Panc1 (cell line): ENCODE measurements at regions not wholly inside any gene's neighbourhood (a gene's known extent, or its start where the extent isn't known, plus 50 kb on each side); places are given as distances from the start of the nearest gene placed in this dataset.

Source experiments
- ATAC-seq: fragments of 200-7000 bp; cut with Tn5 transposase; 2 replicates; pipeline ENCODE4 v1.9.1; 2020; ENCODE audit warnings: mild to moderate bottlenecking, moderate library complexity
- BruUV-seq: library from RNA; stranded (reverse); fragments of 400-500 nt; replicated peaks from 2 replicates; lab custom pipeline; 2021; lab: Mats Ljungman, UMichigan
- CTCF ChIA-PET: fragments of 300-600 bp; sonication (Branson Sonifier 250); formaldehyde crosslinking; loops from one replicate; lab custom pipeline; 2022; ENCODE audit warnings: antibody characterized with exemption; lab: Charles Lee
- POLR2A ChIA-PET: fragments of 300-600 bp; sonication (Branson Sonifier 250); formaldehyde crosslinking; loops from one replicate; lab custom pipeline; 2022; ENCODE audit warnings: antibody characterized with exemption; lab: Charles Lee
- DNase-seq: peaks from one replicate; pipeline ENCODE4 v3.0.0-alpha.2; 2010; ENCODE audit warnings: low read depth, low spot score
- H3K27ac ChIP-seq: 2 replicates; pipeline ENCODE4 v1.5.1; 2011; ENCODE audit warnings: mild to moderate bottlenecking, low read length, inconsistent platforms
- H3K27me3 ChIP-seq: fragments of 200-500 bp; sonication (Bioruptor generic); 2 replicates; pipeline ENCODE4 v1.6.0; 2014; ENCODE audit warnings: low read length, inconsistent platforms; ENCODE audit not compliant: control insufficient read depth, insufficient read depth
- H3K36me3 ChIP-seq: fragments of 200-500 bp; sonication (Bioruptor generic); 2 replicates; pipeline ENCODE4 v1.5.1; 2014; ENCODE audit warnings: inconsistent platforms, mild to moderate bottlenecking, low read length, moderate library complexity; ENCODE audit not compliant: control insufficient read depth, insufficient read depth
- H3K4me1 ChIP-seq: 2 replicates; pipeline ENCODE4 v1.5.1; 2011; ENCODE audit warnings: inconsistent platforms, mild to moderate bottlenecking, low read length, moderate library complexity; ENCODE audit not compliant: control insufficient read depth, insufficient read depth
- H3K4me3 ChIP-seq, 2 experiments: 2 replicates each; pipeline ENCODE4 v1.5.1; 2011 to 2012; ENCODE audit warnings: low read depth in 2 of 2, low read length in 2 of 2, mild to moderate bottlenecking in 2 of 2, inconsistent platforms in 1 of 2, moderate library complexity in 1 of 2
- H3K9me3 ChIP-seq: fragments of 200-500 bp; sonication (Bioruptor generic); 2 replicates; pipeline ENCODE4 v1.5.1; 2014; ENCODE audit warnings: low read depth, mild to moderate bottlenecking, inconsistent platforms, low read length, moderate library complexity; ENCODE audit not compliant: control insufficient read depth, insufficient read depth
- POLR2AphosphoS5 ChIP-seq: IDR thresholded peaks from 2 replicates; pipeline ENCODE4 v1.6.1; 2012; ENCODE audit warnings: mild to moderate bottlenecking, low read depth, low read length, moderate library complexity
- REST ChIP-seq, 2 experiments: IDR thresholded peaks; 2 replicates each; pipeline ENCODE4 v1.6.1; 2011 to 2012; ENCODE audit warnings: low read depth in 2 of 2, control low read depth in 1 of 2, low read length in 1 of 2, mild to moderate bottlenecking in 1 of 2, moderate library complexity in 1 of 2; ENCODE audit not compliant: insufficient read depth in 1 of 2
- SIN3A ChIP-seq: IDR thresholded peaks from 2 replicates; pipeline ENCODE4 v1.6.1; 2012; ENCODE audit warnings: low read depth, mild to moderate bottlenecking, low read length, moderate library complexity, borderline replicate concordance; ENCODE audit not compliant: insufficient read depth
- TCF7L2 ChIP-seq: IDR thresholded peaks from 2 replicates; pipeline ENCODE4 v1.6.1; 2011; ENCODE audit warnings: mild to moderate bottlenecking, low read depth, low read length, inconsistent platforms
- in situ Hi-C: cut with HindIII; loops from 2 replicates; pipeline ENCODE4 v1.10.0; 2016; ENCODE audit warnings: low sequenced_read_pairs, low pct_unique_long_range_greater_than_20kb
- intact Hi-C: fragments of 100-400 bp; cut with micrococcal nuclease; formaldehyde crosslinking; loops from one replicate; pipeline ENCODE4 v1.10.0; 2022; ENCODE audit not compliant: unreplicated experiment
- TF ChIP-seq, protein P1 (sequence below): fragments of 450-650 bp; IDR thresholded peaks from 2 replicates; pipeline ENCODE4 v1.5.1; 2017; ENCODE audit warnings: mild to moderate bottlenecking

DNA sequence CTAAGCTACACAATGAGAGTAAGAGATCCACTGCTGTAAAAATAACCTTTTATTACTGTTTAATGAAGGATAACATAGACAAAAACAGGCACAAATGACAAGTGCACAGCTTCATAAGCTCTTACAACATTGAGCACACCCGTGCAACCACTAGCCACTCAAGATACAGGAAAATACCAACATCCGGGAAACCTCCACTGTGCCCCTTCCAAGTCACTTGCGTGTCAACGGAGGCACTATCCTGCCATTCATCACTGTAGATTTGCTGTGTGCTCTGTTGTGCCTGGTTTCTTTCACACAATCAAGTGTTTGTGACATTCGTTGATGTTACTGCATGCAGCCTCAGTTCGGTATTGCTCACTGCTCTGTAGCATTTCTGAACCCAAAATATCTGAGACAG is 292.9 kb upstream of the MYT1L start:
- DNase-seq (no peak), ATAC-seq (no peak)
- H3K27ac ChIP-seq = no peak overlapping the region
- no peak overlapping the region for H3K4me3 ChIP-seq
- H3K9me3 ChIP-seq = no peaks in the 10 kb centered on the region
- POLR2A ChIA-PET = no interaction called here
- in situ Hi-C loops (no loop called here), intact Hi-C loops (no loop called here)
- no peaks in the 10 kb centered on the region for H3K4me1 ChIP-seq
- TF ChIP-seq, protein P1, sequence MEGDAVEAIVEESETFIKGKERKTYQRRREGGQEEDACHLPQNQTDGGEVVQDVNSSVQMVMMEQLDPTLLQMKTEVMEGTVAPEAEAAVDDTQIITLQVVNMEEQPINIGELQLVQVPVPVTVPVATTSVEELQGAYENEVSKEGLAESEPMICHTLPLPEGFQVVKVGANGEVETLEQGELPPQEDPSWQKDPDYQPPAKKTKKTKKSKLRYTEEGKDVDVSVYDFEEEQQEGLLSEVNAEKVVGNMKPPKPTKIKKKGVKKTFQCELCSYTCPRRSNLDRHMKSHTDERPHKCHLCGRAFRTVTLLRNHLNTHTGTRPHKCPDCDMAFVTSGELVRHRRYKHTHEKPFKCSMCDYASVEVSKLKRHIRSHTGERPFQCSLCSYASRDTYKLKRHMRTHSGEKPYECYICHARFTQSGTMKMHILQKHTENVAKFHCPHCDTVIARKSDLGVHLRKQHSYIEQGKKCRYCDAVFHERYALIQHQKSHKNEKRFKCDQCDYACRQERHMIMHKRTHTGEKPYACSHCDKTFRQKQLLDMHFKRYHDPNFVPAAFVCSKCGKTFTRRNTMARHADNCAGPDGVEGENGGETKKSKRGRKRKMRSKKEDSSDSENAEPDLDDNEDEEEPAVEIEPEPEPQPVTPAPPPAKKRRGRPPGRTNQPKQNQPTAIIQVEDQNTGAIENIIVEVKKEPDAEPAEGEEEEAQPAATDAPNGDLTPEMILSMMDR = no peak
- TF ChIP-seq POLR2AphosphoS5 (no peak), REST (IDR thresholded peaks at IDR 0.05; ENCODE audit: insufficient read depth in 1 of 2, low read depth in 2 of 2, low read length in 1 of 2) (no peak), SIN3A (no peak), TCF7L2 (no peak)
- H3K27me3 ChIP-seq = peaks cover 12% of the 10 kb centered on the region
- CTCF ChIA-PET = no interaction called here
- BruUV-seq = no TSS peak
- no peaks in the 10 kb centered on the region for H3K36me3 ChIP-seq

GRCh38 chr2:2621855-2622254 is 290.8 kb upstream of the MYT1L start:
- H3K4me3 ChIP-seq = no peak overlapping the region
- H3K27ac ChIP-seq = no peak overlapping the region
- POLR2A ChIA-PET = no interaction called here
- intact Hi-C loops = no loop called here
- H3K36me3 ChIP-seq = no peaks in the 10 kb centered on the region
- in situ Hi-C loops = no loop called here
- no peak for TF ChIP-seq TCF7L2
- TF ChIP-seq REST (IDR thresholded peaks at IDR 0.05; ENCODE audit: insufficient read depth in 1 of 2, low read depth in 2 of 2, low read length in 1 of 2) = no peak
- TF ChIP-seq POLR2AphosphoS5 = no peak
- TF ChIP-seq SIN3A = no peak
- TF ChIP-seq, protein P1 = no peak
- CTCF ChIA-PET = no interaction called here
- peaks cover 9% of the 10 kb centered on the region; the same call in 1 of the 2 replicates for H3K27me3 ChIP-seq
- H3K4me1 ChIP-seq = no peaks in the 10 kb centered on the region
- DNase-seq (no peak), ATAC-seq (no peak)
- H3K9me3 ChIP-seq = no peaks in the 10 kb centered on the region
- BruUV-seq = no TSS peak
